ENCODE measurements at regions not wholly inside any gene's neighbourhood (a gene's known extent, or its start where the extent isn't known, plus 50 kb on each side); places are given as distances from the start of the nearest gene placed in this dataset.

GRCh38 chr10:2005546-2005945 is 268.2 kb upstream of the ADARB2 start:
- Histone ChIP-seq H2AK5ac (ENCODE audit: insufficient read length, low read length) (no peak overlapping the region), H3K56ac (ENCODE audit: insufficient read length, low read depth, low read length) (no peak overlapping the region), H3K4me1 (ENCODE audit: insufficient read depth, low read length) (no peaks in the 10 kb centered on the region), H3K18ac (ENCODE audit: insufficient read length, low read depth, low read length) (no peak overlapping the region), H2BK120ac (ENCODE audit: low read depth, low read length, poor library complexity, severe bottlenecking) (no peak overlapping the region), H4K5ac (ENCODE audit: insufficient read length, low read depth, low read length) (no peak overlapping the region), H4K20me1 (ENCODE audit: control insufficient read depth, insufficient read depth, insufficient read length) (no peaks in the 10 kb centered on the region), H3K9me3 (ENCODE audit: control insufficient read depth, low read depth, low read length) (no peaks in the 10 kb centered on the region), H2BK20ac (ENCODE audit: low read depth, low read length, poor library complexity, severe bottlenecking) (no peak overlapping the region), H3K23me2 (ENCODE audit: insufficient read length, low read depth, low read length, poor library complexity, severe bottlenecking) (no peaks in the 10 kb centered on the region), H3K14ac (ENCODE audit: insufficient read depth, low read length) (no peak overlapping the region), H2AFZ (ENCODE audit: low read length) (no peak overlapping the region), H3K27ac (ENCODE audit: insufficient read length, low read depth, low read length) (no peak overlapping the region), H2BK12ac (ENCODE audit: insufficient read length, low read depth, low read length) (no peak overlapping the region), H3K4me2 (ENCODE audit: insufficient read depth, insufficient read length, low read length) (no peak overlapping the region), H2BK15ac (ENCODE audit: low read depth, low read length) (no peak overlapping the region), H3K27me3 (ENCODE audit: insufficient read depth, low read length) (no peaks in the 10 kb centered on the region), H4K91ac (ENCODE audit: insufficient read length, low read depth, low read length) (no peak overlapping the region), H3K23ac (ENCODE audit: insufficient read length, low read depth, low read length) (no peak overlapping the region), H2BK5ac (ENCODE audit: insufficient read length, low read length) (no peak overlapping the region), H3K79me1 (ENCODE audit: insufficient read depth, low read depth, low read length, poor library complexity, severe bottlenecking) (no peaks in the 10 kb centered on the region), H3K79me2 (ENCODE audit: insufficient read depth, low read length) (no peaks in the 10 kb centered on the region), H3K9ac (ENCODE audit: extremely low read depth, insufficient read length, low read length) (no peak overlapping the region), H3T11ph (ENCODE audit: low read length) (no peak overlapping the region), H3K4ac (ENCODE audit: low read depth, low read length) (no peak overlapping the region), H4K8ac (replicated peaks; ENCODE audit: insufficient read length, low read depth, low read length) (no peak overlapping the region)
- 100% methylated on average over 1 of the region's 8 CpGs for WGBS (ENCODE audit: extremely low coverage, insufficient read length, low lambda C conversion rate)
- no peak for TF ChIP-seq CTCF (conservative IDR thresholded peaks at IDR 0.05)
- Mint-ChIP-seq H3K27ac (no peak overlapping the region), H3K36me3 (ENCODE audit: insufficient read depth in 1 of 3, low read depth in 3 of 3) (peaks cover 0 to 3% (median 0%) of the 10 kb centered on the region in 3 experiments; a peak in 4 of 7 replicates), H3K27me3 (ENCODE audit: low read depth) (peaks cover 2% of the 10 kb centered on the region), H3K4me1 (no peaks in the 10 kb centered on the region), H3K4me3 (no peak overlapping the region), H3K9me3 (peaks cover 0 to 5% of the 10 kb centered on the region in 2 experiments; a peak in 4 of 5 replicates)
- no peak for DNase-seq
